Ishikawa (cell line): ENCODE measurements at regions not wholly inside any gene's neighbourhood (a gene's known extent, or its start where the extent isn't known, plus 50 kb on each side); places are given as distances from the start of the nearest gene placed in this dataset.

Experiments
- CEBPB ChIP-seq: IDR thresholded peaks from 2 replicates; pipeline ENCODE4 v1.6.1; 2012
- CREB1 ChIP-seq: IDR thresholded peaks from 2 replicates; pipeline ENCODE4 v1.6.1; 2012; ENCODE audit warnings: low read depth
- EGR1 ChIP-seq: IDR thresholded peaks from 2 replicates; pipeline ENCODE4 v1.6.1; 2012
- EP300 ChIP-seq: IDR thresholded peaks from 2 replicates; pipeline ENCODE4 v1.6.1; 2012; ENCODE audit warnings: borderline replicate concordance
- FOXM1 ChIP-seq: IDR thresholded peaks from 2 replicates; pipeline ENCODE4 v1.6.1; 2012; ENCODE audit warnings: low read depth, borderline replicate concordance
- MAX ChIP-seq: IDR thresholded peaks from 2 replicates; pipeline ENCODE4 v1.6.1; 2012
- NFIC ChIP-seq: IDR thresholded peaks from 2 replicates; pipeline ENCODE4 v1.6.1; 2012
- RAD21 ChIP-seq: IDR thresholded peaks from 2 replicates; pipeline ENCODE4 v1.6.1; 2012; ENCODE audit warnings: low read depth
- TAF1 ChIP-seq: IDR thresholded peaks from 2 replicates; pipeline ENCODE4 v1.6.1; 2012; ENCODE audit warnings: low read depth, mild to moderate bottlenecking
- TCF12 ChIP-seq: IDR thresholded peaks from 2 replicates; pipeline ENCODE4 v1.6.1; 2012; ENCODE audit warnings: low read depth
- TEAD4 ChIP-seq: IDR thresholded peaks from 2 replicates; pipeline ENCODE4 v1.6.1; 2012
- USF1 ChIP-seq: IDR thresholded peaks from 2 replicates; pipeline ENCODE4 v1.6.1; 2012
- YY1 ChIP-seq: IDR thresholded peaks from 2 replicates; pipeline ENCODE4 v1.6.1; 2012; ENCODE audit warnings: low read depth
- ZBTB7A ChIP-seq: IDR thresholded peaks from 2 replicates; pipeline ENCODE4 v1.6.1; 2012; ENCODE audit warnings: low read depth
- TF ChIP-seq, protein P1 (sequence below): IDR thresholded peaks from 2 replicates; pipeline ENCODE4 v1.6.1; 2012; ENCODE audit warnings: low read depth, mild to moderate bottlenecking

DNA sequence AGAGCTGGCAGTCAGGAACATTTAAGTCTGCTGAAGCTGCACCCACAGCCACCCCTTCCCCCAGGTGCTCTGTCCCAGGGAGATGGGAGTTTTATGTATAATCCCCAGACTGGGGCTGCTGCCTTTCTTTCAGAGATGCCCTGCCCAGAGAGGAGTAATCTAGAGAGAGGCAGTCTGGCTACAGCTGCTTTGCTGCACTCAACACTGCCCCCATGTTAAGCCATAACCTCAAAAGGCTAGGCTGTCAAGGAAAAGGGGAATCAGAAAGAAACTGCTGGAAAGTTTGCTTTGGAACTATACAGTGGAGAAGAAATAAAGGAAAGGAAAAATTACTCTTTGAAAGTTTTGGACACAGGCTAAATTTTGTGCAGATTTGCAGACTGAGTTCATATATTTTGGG lies 127.2 kb downstream of the MACIR start:
- TF ChIP-seq EP300, result no peak

- no peak for TF ChIP-seq YY1
- TF ChIP-seq EGR1, result no peak
- no peak for TF ChIP-seq RAD21
- TF ChIP-seq FOXM1, result no peak
- no peak for TF ChIP-seq NFIC
- TF ChIP-seq, protein P1, sequence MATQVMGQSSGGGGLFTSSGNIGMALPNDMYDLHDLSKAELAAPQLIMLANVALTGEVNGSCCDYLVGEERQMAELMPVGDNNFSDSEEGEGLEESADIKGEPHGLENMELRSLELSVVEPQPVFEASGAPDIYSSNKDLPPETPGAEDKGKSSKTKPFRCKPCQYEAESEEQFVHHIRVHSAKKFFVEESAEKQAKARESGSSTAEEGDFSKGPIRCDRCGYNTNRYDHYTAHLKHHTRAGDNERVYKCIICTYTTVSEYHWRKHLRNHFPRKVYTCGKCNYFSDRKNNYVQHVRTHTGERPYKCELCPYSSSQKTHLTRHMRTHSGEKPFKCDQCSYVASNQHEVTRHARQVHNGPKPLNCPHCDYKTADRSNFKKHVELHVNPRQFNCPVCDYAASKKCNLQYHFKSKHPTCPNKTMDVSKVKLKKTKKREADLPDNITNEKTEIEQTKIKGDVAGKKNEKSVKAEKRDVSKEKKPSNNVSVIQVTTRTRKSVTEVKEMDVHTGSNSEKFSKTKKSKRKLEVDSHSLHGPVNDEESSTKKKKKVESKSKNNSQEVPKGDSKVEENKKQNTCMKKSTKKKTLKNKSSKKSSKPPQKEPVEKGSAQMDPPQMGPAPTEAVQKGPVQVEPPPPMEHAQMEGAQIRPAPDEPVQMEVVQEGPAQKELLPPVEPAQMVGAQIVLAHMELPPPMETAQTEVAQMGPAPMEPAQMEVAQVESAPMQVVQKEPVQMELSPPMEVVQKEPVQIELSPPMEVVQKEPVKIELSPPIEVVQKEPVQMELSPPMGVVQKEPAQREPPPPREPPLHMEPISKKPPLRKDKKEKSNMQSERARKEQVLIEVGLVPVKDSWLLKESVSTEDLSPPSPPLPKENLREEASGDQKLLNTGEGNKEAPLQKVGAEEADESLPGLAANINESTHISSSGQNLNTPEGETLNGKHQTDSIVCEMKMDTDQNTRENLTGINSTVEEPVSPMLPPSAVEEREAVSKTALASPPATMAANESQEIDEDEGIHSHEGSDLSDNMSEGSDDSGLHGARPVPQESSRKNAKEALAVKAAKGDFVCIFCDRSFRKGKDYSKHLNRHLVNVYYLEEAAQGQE, result no peak
- no peak for TF ChIP-seq TCF12
- no peak for TF ChIP-seq USF1
- no peak for TF ChIP-seq TEAD4
- TF ChIP-seq CEBPB, result no peak
- no peak for TF ChIP-seq TAF1
- no peak for TF ChIP-seq CREB1
- TF ChIP-seq MAX, result no peak
- no peak for TF ChIP-seq ZBTB7A
- TF ChIP-seq EP300, result no peak
Measured at GRCh38 chr5:103375863-103376591, 117.5 kb downstream of the MACIR start.

- TF ChIP-seq RAD21, result no peak; the same call in 1 of the 2 replicates
Measured at GRCh38 chr5:103375350-103375749, 116.8 kb downstream of the MACIR start.

GRCh38 chr5:103374473-103374963 lies 116.0 kb downstream of the MACIR start:
- TF ChIP-seq NFIC (no peak), MAX (no peak), YY1 (no peak), TEAD4 (no peak), USF1 (no peak), EP300 (no peak), TAF1 (no peak), TCF12 (no peak), EGR1 (no peak), ZBTB7A (no peak), FOXM1 (no peak), CEBPB (no peak), RAD21 (no peak), CREB1 (no peak)
- TF ChIP-seq, protein P1, result no peak

DNA sequence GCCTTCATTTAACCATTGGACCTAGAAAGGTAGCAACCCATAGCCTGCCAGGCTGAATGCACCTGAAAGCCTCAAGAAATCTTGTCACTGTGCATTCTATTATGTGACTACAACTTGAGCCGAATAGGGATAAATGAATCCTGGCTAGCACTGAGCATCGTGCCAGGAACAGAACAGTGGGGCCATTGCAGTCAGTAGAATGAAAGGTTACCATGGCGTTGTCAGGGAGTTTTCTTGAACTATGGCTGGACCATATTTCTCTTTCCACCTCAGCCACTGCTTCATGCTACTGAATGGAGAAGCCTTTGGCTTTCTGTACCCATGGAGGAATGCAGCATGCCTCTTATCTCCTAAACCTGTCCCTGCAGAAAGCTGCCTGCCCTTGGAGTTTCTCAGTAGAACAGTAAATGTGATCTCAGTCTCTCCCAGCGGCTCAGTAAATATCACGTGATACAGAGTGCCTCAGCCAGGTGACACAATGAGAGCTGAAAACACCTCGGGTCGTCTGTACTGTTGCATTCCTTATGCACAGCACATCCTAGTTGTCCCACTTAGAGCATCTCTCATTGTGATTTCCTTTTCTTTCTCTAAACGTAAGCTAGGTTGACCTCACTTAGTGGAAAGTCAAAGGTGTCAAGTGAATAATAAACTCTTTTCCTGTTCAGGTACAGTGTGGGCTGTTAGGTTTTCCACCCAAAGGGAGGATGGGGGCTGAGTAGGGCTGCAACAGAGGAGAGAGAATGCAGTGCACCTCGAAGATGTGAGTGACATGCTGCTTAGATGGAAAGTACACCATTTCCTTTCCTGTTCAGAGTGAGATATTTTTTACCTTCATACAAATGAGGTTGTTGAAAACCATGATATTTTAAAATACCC lies 115.3 kb downstream of the MACIR start:
- TF ChIP-seq TAF1 (no peak), ZBTB7A (no peak), EGR1 (no peak), NFIC (no peak)

GRCh38 chr5:103371046-103371607 lies 112.6 kb downstream of the MACIR start:
- TF ChIP-seq, protein P1, result no peak
- no peak for TF ChIP-seq NFIC
- no peak for TF ChIP-seq FOXM1
- no peak for TF ChIP-seq EGR1
- TF ChIP-seq RAD21, result no peak
- no peak for TF ChIP-seq TAF1
- TF ChIP-seq TEAD4, result no peak
- no peak for TF ChIP-seq ZBTB7A
- no peak for TF ChIP-seq CREB1
